ENCODE measurements at regions not wholly inside any gene's neighbourhood (a gene's known extent, or its start where the extent isn't known, plus 50 kb on each side); places are given as distances from the start of the nearest gene placed in this dataset.

GRCh38 chr20:7003598-7003997 lies 236.1 kb downstream of the BMP2 start:
- Histone ChIP-seq H3K9ac (ENCODE audit: low read length) (no peak overlapping the region), H3K4me1 (ENCODE audit: control insufficient read depth, low read depth, low read length) (no peaks in the 10 kb centered on the region), H3K36me3 (ENCODE audit: control insufficient read depth, low read depth, low read length) (no peaks in the 10 kb centered on the region), H3K27me3 (ENCODE audit: control insufficient read depth, insufficient read depth, low read length) (no peaks in the 10 kb centered on the region), H3K4me3 (ENCODE audit: low read length) (no peak overlapping the region), H3K9me3 (ENCODE audit: control insufficient read depth, low read depth, low read length) (no peaks in the 10 kb centered on the region), H3K27ac (ENCODE audit: low read length) (no peak overlapping the region)

- peaks cover 3% of the 10 kb centered on the region for H3K9me3 ChIP-seq (ENCODE audit: control insufficient read depth, low read depth, low read length)
- no peaks in the 10 kb centered on the region for H3K36me3 ChIP-seq (ENCODE audit: control insufficient read depth, low read depth, low read length)
- H3K27me3 ChIP-seq (ENCODE audit: control insufficient read depth, insufficient read depth, low read length): no peaks in the 10 kb centered on the region
- H3K9ac ChIP-seq (ENCODE audit: low read length): no peak overlapping the region
- no peaks in the 10 kb centered on the region for H3K4me1 ChIP-seq (ENCODE audit: control insufficient read depth, low read depth, low read length)
- no peak overlapping the region for H3K27ac ChIP-seq (ENCODE audit: low read length)
- H3K4me3 ChIP-seq (ENCODE audit: low read length): no peak overlapping the region
Measured at GRCh38 chr20:7004801-7005200, 237.3 kb downstream of the BMP2 start.

- Histone ChIP-seq H3K9ac (ENCODE audit: low read length) (no peak overlapping the region), H3K27me3 (ENCODE audit: control insufficient read depth, insufficient read depth, low read length) (no peaks in the 10 kb centered on the region), H3K4me3 (ENCODE audit: low read length) (no peak overlapping the region), H3K36me3 (ENCODE audit: control insufficient read depth, low read depth, low read length) (no peaks in the 10 kb centered on the region), H3K9me3 (ENCODE audit: control insufficient read depth, low read depth, low read length) (peaks cover 3% of the 10 kb centered on the region), H3K27ac (ENCODE audit: low read length) (no peak overlapping the region), H3K4me1 (ENCODE audit: control insufficient read depth, low read depth, low read length) (no peaks in the 10 kb centered on the region)
Measured at GRCh38 chr20:7010527-7010926, 243.0 kb downstream of the BMP2 start.

GRCh38 chr20:7015257-7015656 lies 247.8 kb downstream of the BMP2 start:
- Histone ChIP-seq H3K4me1 (ENCODE audit: control insufficient read depth, low read depth, low read length) (no peaks in the 10 kb centered on the region), H3K27me3 (ENCODE audit: control insufficient read depth, insufficient read depth, low read length) (no peaks in the 10 kb centered on the region), H3K9ac (ENCODE audit: low read length) (no peak overlapping the region), H3K9me3 (ENCODE audit: control insufficient read depth, low read depth, low read length) (no peaks in the 10 kb centered on the region), H3K36me3 (ENCODE audit: control insufficient read depth, low read depth, low read length) (no peaks in the 10 kb centered on the region), H3K27ac (ENCODE audit: low read length) (no peak overlapping the region), H3K4me3 (ENCODE audit: low read length) (no peak overlapping the region)

- Histone ChIP-seq H3K4me3 (ENCODE audit: low read length) (no peak overlapping the region), H3K9me3 (ENCODE audit: control insufficient read depth, low read depth, low read length) (peaks cover 10% of the 10 kb centered on the region), H3K27me3 (ENCODE audit: control insufficient read depth, insufficient read depth, low read length) (no peaks in the 10 kb centered on the region), H3K36me3 (ENCODE audit: control insufficient read depth, low read depth, low read length) (no peaks in the 10 kb centered on the region), H3K9ac (ENCODE audit: low read length) (no peak overlapping the region), H3K27ac (ENCODE audit: low read length) (no peak overlapping the region), H3K4me1 (ENCODE audit: control insufficient read depth, low read depth, low read length) (no peaks in the 10 kb centered on the region)
Measured at GRCh38 chr20:7022597-7022996, 255.1 kb downstream of the BMP2 start.

GRCh38 chr20:7025635-7026034 lies 258.1 kb downstream of the BMP2 start:
- Histone ChIP-seq H3K4me3 (ENCODE audit: low read length) (no peak overlapping the region), H3K27me3 (ENCODE audit: control insufficient read depth, insufficient read depth, low read length) (no peaks in the 10 kb centered on the region), H3K36me3 (ENCODE audit: control insufficient read depth, low read depth, low read length) (no peaks in the 10 kb centered on the region), H3K27ac (ENCODE audit: low read length) (no peak overlapping the region), H3K4me1 (ENCODE audit: control insufficient read depth, low read depth, low read length) (no peaks in the 10 kb centered on the region), H3K9me3 (ENCODE audit: control insufficient read depth, low read depth, low read length) (peaks cover 10% of the 10 kb centered on the region), H3K9ac (ENCODE audit: low read length) (no peak overlapping the region)

GRCh38 chr20:7029019-7029418 lies 261.5 kb downstream of the BMP2 start:
- H3K9ac ChIP-seq (ENCODE audit: low read length): no peak overlapping the region
- no peaks in the 10 kb centered on the region for H3K27me3 ChIP-seq (ENCODE audit: control insufficient read depth, insufficient read depth, low read length)
- H3K27ac ChIP-seq (ENCODE audit: low read length): no peak overlapping the region
- H3K4me1 ChIP-seq (ENCODE audit: control insufficient read depth, low read depth, low read length): no peaks in the 10 kb centered on the region
- peaks cover under 1% of the 10 kb centered on the region for H3K9me3 ChIP-seq (ENCODE audit: control insufficient read depth, low read depth, low read length)
- H3K36me3 ChIP-seq (ENCODE audit: control insufficient read depth, low read depth, low read length): no peaks in the 10 kb centered on the region
- no peak overlapping the region for H3K4me3 ChIP-seq (ENCODE audit: low read length)

GRCh38 chr20:7031222-7031621 lies 263.7 kb downstream of the BMP2 start:
- Histone ChIP-seq H3K9me3 (ENCODE audit: control insufficient read depth, low read depth, low read length) (no peaks in the 10 kb centered on the region), H3K9ac (ENCODE audit: low read length) (no peak overlapping the region), H3K27me3 (ENCODE audit: control insufficient read depth, insufficient read depth, low read length) (no peaks in the 10 kb centered on the region), H3K4me1 (ENCODE audit: control insufficient read depth, low read depth, low read length) (no peaks in the 10 kb centered on the region), H3K27ac (ENCODE audit: low read length) (no peak overlapping the region), H3K4me3 (ENCODE audit: low read length) (no peak overlapping the region), H3K36me3 (ENCODE audit: control insufficient read depth, low read depth, low read length) (no peaks in the 10 kb centered on the region)

GRCh38 chr20:7038029-7038428 lies 270.5 kb downstream of the BMP2 start:
- Histone ChIP-seq H3K9ac (ENCODE audit: low read length) (no peak overlapping the region), H3K27me3 (ENCODE audit: control insufficient read depth, insufficient read depth, low read length) (no peaks in the 10 kb centered on the region), H3K9me3 (ENCODE audit: control insufficient read depth, low read depth, low read length) (no peaks in the 10 kb centered on the region), H3K36me3 (ENCODE audit: control insufficient read depth, low read depth, low read length) (no peaks in the 10 kb centered on the region), H3K4me3 (ENCODE audit: low read length) (no peak overlapping the region), H3K4me1 (ENCODE audit: control insufficient read depth, low read depth, low read length) (no peaks in the 10 kb centered on the region), H3K27ac (ENCODE audit: low read length) (no peak overlapping the region)

- H3K36me3 ChIP-seq (ENCODE audit: control insufficient read depth, low read depth, low read length): no peaks in the 10 kb centered on the region
- H3K27me3 ChIP-seq (ENCODE audit: control insufficient read depth, insufficient read depth, low read length): no peaks in the 10 kb centered on the region
- H3K4me3 ChIP-seq (ENCODE audit: low read length): no peak overlapping the region
Measured at GRCh38 chr20:7057611-7058010, 290.1 kb downstream of the BMP2 start.

GRCh38 chr20:7078804-7079203 lies 311.3 kb downstream of the BMP2 start:
- Histone ChIP-seq H3K27ac (ENCODE audit: low read length) (no peak overlapping the region), H3K9me3 (ENCODE audit: control insufficient read depth, low read depth, low read length) (no peaks in the 10 kb centered on the region), H3K9ac (ENCODE audit: low read length) (no peak overlapping the region), H3K4me1 (ENCODE audit: control insufficient read depth, low read depth, low read length) (no peaks in the 10 kb centered on the region), H3K36me3 (ENCODE audit: control insufficient read depth, low read depth, low read length) (no peaks in the 10 kb centered on the region), H3K4me3 (ENCODE audit: low read length) (no peak overlapping the region), H3K27me3 (ENCODE audit: control insufficient read depth, insufficient read depth, low read length) (no peaks in the 10 kb centered on the region)

More at GRCh38 chr20:7057611-7058010, 290.1 kb downstream of the BMP2 start:
- Histone ChIP-seq H3K9ac (ENCODE audit: low read length) (no peak overlapping the region), H3K9me3 (ENCODE audit: control insufficient read depth, low read depth, low read length) (no peaks in the 10 kb centered on the region), H3K4me1 (ENCODE audit: control insufficient read depth, low read depth, low read length) (peaks cover 3% of the 10 kb centered on the region), H3K27ac (ENCODE audit: low read length) (no peak overlapping the region)

GRCh38 chr20:7080472-7080871 lies 313.0 kb downstream of the BMP2 start:
- no peaks in the 10 kb centered on the region for H3K36me3 ChIP-seq (ENCODE audit: control insufficient read depth, low read depth, low read length)

More at GRCh38 chr20:7080472-7080871, 313.0 kb downstream of the BMP2 start:
- no peaks in the 10 kb centered on the region for H3K27me3 ChIP-seq (ENCODE audit: control insufficient read depth, insufficient read depth, low read length)
- no peak overlapping the region for H3K27ac ChIP-seq (ENCODE audit: low read length)
- no peak overlapping the region for H3K4me3 ChIP-seq (ENCODE audit: low read length)
- H3K9ac ChIP-seq (ENCODE audit: low read length): no peak overlapping the region
- no peaks in the 10 kb centered on the region for H3K9me3 ChIP-seq (ENCODE audit: control insufficient read depth, low read depth, low read length)
- H3K4me1 ChIP-seq (ENCODE audit: control insufficient read depth, low read depth, low read length): no peaks in the 10 kb centered on the region

All from iPS-18a (cell line).